SU-DHL-6 (cell line): ENCODE measurements at regions not wholly inside any gene's neighbourhood (a gene's known extent, or its start where the extent isn't known, plus 50 kb on each side); places are given as distances from the start of the nearest gene placed in this dataset.

Source experiments
- CTCF ChIP-seq: fragments of 200-600 bp; sonication (generic); IDR thresholded peaks from one replicate; pipeline ENCODE4 v1.5.1; 2017; ENCODE audit warnings: antibody characterized with exemption, mild to moderate bottlenecking, low read length, moderate library complexity; ENCODE audit not compliant: insufficient read depth, poor library complexity, severe bottlenecking
- EZH2phosphoT487 ChIP-seq: fragments of 200-600 bp; sonication (generic), shearing (Covaris generic); conservative IDR thresholded peaks from 2 replicates; pipeline ENCODE4 v1.6.1; 2018; ENCODE audit warnings: mild to moderate bottlenecking, antibody characterized with exemption, low read length, moderate library complexity, mixed read lengths

GRCh38 chr18:78665644-78666043 is 314.0 kb upstream of the SALL3 start:
- no peak for TF ChIP-seq CTCF
- TF ChIP-seq EZH2phosphoT487: no peak
